A673 (cell line): ENCODE measurements at regions not wholly inside any gene's neighbourhood (a gene's known extent, or its start where the extent isn't known, plus 50 kb on each side); places are given as distances from the start of the nearest gene placed in this dataset.

Experiments
- EZH2 ChIP-seq: fragments of 200-600 bp; sonication (generic); IDR thresholded peaks from 2 replicates; pipeline ENCODE4 v1.6.1; 2017; ENCODE audit warnings: borderline replicate concordance, low read depth, mild to moderate bottlenecking, mixed read lengths, antibody characterized with exemption, low read length; ENCODE audit not compliant: poor library complexity, severe bottlenecking
- TF ChIP-seq, protein P1 (sequence below): fragments of 300-800, 200-600 bp; sonication (generic); conservative IDR thresholded peaks from 2 replicates; pipeline ENCODE4 v1.5.1; 2017; ENCODE audit warnings: low read depth, mild to moderate bottlenecking, antibody characterized with exemption, low read length, moderate library complexity, mixed read lengths

DNA sequence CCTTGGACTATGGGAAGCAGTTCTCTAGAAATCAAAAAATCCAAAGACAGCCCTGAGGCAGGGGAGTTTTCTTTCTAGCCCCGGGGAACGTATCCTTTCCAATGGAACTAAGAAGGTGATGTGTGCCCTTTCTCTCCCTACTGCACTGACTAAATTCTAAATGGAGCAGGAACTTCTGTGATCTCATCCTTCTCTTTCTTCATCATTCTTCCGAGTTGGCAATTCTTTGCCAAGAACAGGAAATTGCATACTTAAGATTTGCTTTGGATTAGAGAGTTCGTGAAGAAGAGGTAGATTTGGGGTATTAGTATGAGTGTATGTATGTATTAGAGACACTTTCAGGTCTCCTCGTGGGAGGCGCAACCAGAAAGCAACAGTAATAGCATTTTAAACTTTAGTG, 178.0 kb upstream of the PIK3R1 start:
- TF ChIP-seq, protein P1, sequence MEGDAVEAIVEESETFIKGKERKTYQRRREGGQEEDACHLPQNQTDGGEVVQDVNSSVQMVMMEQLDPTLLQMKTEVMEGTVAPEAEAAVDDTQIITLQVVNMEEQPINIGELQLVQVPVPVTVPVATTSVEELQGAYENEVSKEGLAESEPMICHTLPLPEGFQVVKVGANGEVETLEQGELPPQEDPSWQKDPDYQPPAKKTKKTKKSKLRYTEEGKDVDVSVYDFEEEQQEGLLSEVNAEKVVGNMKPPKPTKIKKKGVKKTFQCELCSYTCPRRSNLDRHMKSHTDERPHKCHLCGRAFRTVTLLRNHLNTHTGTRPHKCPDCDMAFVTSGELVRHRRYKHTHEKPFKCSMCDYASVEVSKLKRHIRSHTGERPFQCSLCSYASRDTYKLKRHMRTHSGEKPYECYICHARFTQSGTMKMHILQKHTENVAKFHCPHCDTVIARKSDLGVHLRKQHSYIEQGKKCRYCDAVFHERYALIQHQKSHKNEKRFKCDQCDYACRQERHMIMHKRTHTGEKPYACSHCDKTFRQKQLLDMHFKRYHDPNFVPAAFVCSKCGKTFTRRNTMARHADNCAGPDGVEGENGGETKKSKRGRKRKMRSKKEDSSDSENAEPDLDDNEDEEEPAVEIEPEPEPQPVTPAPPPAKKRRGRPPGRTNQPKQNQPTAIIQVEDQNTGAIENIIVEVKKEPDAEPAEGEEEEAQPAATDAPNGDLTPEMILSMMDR = no peak
- TF ChIP-seq EZH2 = no peak
